Umbilical cord (tissue), 1 donor: ENCODE measurements at regions not wholly inside any gene's neighbourhood (a gene's known extent, or its start where the extent isn't known, plus 50 kb on each side); places are given as distances from the start of the nearest gene placed in this dataset.
"Not testable (repeated sequence)": the region's sequence is repeated elsewhere in the genome, so short reads cannot be mapped to it uniquely, and the experiment has no call there.

Experiments used
- DNase-seq: peaks from one replicate; pipeline ENCODE4 v3.0.0-alpha.2; 2015; ENCODE audit warnings: low spot score

- DNase-seq: no peak
Measured at GRCh38 chr5:145574889-145575573, 260.1 kb downstream of the PRELID2 start.

GRCh38 chr5:145568581-145568980 is 266.6 kb downstream of the PRELID2 start:
- no peak for DNase-seq

GRCh38 chr5:145562931-145563330 is 272.2 kb downstream of the PRELID2 start:
- DNase-seq: no peak

GRCh38 chr5:145558288-145558687 is 276.9 kb downstream of the PRELID2 start:
- no peak for DNase-seq

- no peak for DNase-seq
Measured at GRCh38 chr5:145557345-145557744, 277.8 kb downstream of the PRELID2 start.

GRCh38 chr5:145554399-145554798 is 280.7 kb downstream of the PRELID2 start:
- DNase-seq: peak; percentile 2

- no peak for DNase-seq
Measured at GRCh38 chr5:145553177-145553576, 282.0 kb downstream of the PRELID2 start.

GRCh38 chr5:145551714-145552113 is 283.4 kb downstream of the PRELID2 start:
- DNase-seq: no peak

- DNase-seq: no peak
Measured at GRCh38 chr5:145548097-145548496, 287.0 kb downstream of the PRELID2 start.

GRCh38 chr5:145544401-145544800 is 290.7 kb downstream of the PRELID2 start:
- DNase-seq: no peak

- DNase-seq: no peak
Measured at GRCh38 chr5:145543968-145544367, 291.2 kb downstream of the PRELID2 start.

GRCh38 chr5:145540375-145540774 is 294.8 kb downstream of the PRELID2 start:
- DNase-seq: no peak

GRCh38 chr5:145539201-145539600 is 295.9 kb downstream of the PRELID2 start:
- DNase-seq: no peak

GRCh38 chr5:145536133-145536532 is 299.0 kb downstream of the PRELID2 start:
- no peak for DNase-seq

- DNase-seq: peak; percentile 86
Measured at GRCh38 chr5:145531038-145531734, 304.0 kb downstream of the PRELID2 start.

- DNase-seq: no peak
Measured at GRCh38 chr5:145521523-145521922, 313.6 kb downstream of the PRELID2 start.

GRCh38 chr5:145521066-145521465 is 314.1 kb downstream of the PRELID2 start:
- no peak for DNase-seq

GRCh38 chr5:145520335-145520734 is 314.8 kb downstream of the PRELID2 start:
- DNase-seq: no peak

- DNase-seq: not testable (repeated sequence)
Measured at GRCh38 chr5:145517588-145517987, 317.6 kb downstream of the PRELID2 start.

- no peak for DNase-seq
Measured at GRCh38 chr5:145511351-145511750, 323.8 kb downstream of the PRELID2 start.

GRCh38 chr5:145510769-145511168 is 324.4 kb downstream of the PRELID2 start:
- peak; percentile 17 for DNase-seq

GRCh38 chr5:145510324-145510723 is 324.8 kb downstream of the PRELID2 start:
- DNase-seq: peak; percentile 72
